ENCODE measurements at regions not wholly inside any gene's neighbourhood (a gene's known extent, or its start where the extent isn't known, plus 50 kb on each side); places are given as distances from the start of the nearest gene placed in this dataset.
A peak's percentile ranks its signal among the peaks of the same experiment; 100 is the strongest.

GRCh38 chr16:64449506-64449905 lies 672.4 kb downstream of the CDH11 start:
- peak overlapping the region; percentile 38 for H3K27ac ChIP-seq (ENCODE audit: low read depth, low read length)
- H2AFZ ChIP-seq (ENCODE audit: low read length, unreplicated experiment): peak overlapping the region; percentile 27
- peaks cover 21% of the 10 kb centered on the region for H3K4me1 ChIP-seq (ENCODE audit: control insufficient read depth, insufficient read depth, low read length, unreplicated experiment)
- H3K4me3 ChIP-seq (ENCODE audit: low read depth, low read length): no peak overlapping the region; the same call in 1 of the 2 replicates
- no peaks in the 10 kb centered on the region for H3K27me3 ChIP-seq (ENCODE audit: insufficient read depth, low read length)
- H3K36me3 ChIP-seq (ENCODE audit: insufficient read depth, low read length): no peaks in the 10 kb centered on the region
- no peaks in the 10 kb centered on the region for H3K79me2 ChIP-seq (ENCODE audit: control insufficient read depth, insufficient read depth, low read length, unreplicated experiment)

GRCh38 chr16:64445649-64446048 lies 676.2 kb downstream of the CDH11 start:
- no peak overlapping the region for H3K27ac ChIP-seq (ENCODE audit: low read depth, low read length)
- no peak overlapping the region for H2AFZ ChIP-seq (ENCODE audit: low read length, unreplicated experiment)
- H3K4me3 ChIP-seq (ENCODE audit: low read depth, low read length): no peak overlapping the region

GRCh38 chr16:64445245-64445644 lies 676.6 kb downstream of the CDH11 start:
- peaks cover 22% of the 10 kb centered on the region for H3K4me1 ChIP-seq (ENCODE audit: control insufficient read depth, insufficient read depth, low read length, unreplicated experiment)
- H3K4me3 ChIP-seq (ENCODE audit: low read depth, low read length): no peak overlapping the region
- H3K27ac ChIP-seq (ENCODE audit: low read depth, low read length): no peak overlapping the region
- H3K27me3 ChIP-seq (ENCODE audit: insufficient read depth, low read length): no peaks in the 10 kb centered on the region
- no peaks in the 10 kb centered on the region for H3K79me2 ChIP-seq (ENCODE audit: control insufficient read depth, insufficient read depth, low read length, unreplicated experiment)
- H2AFZ ChIP-seq (ENCODE audit: low read length, unreplicated experiment): no peak overlapping the region
- no peaks in the 10 kb centered on the region for H3K36me3 ChIP-seq (ENCODE audit: insufficient read depth, low read length)

More at GRCh38 chr16:64445649-64446048, 676.2 kb downstream of the CDH11 start:
- Histone ChIP-seq H3K27me3 (ENCODE audit: insufficient read depth, low read length) (no peaks in the 10 kb centered on the region), H3K36me3 (ENCODE audit: insufficient read depth, low read length) (no peaks in the 10 kb centered on the region), H3K79me2 (ENCODE audit: control insufficient read depth, insufficient read depth, low read length, unreplicated experiment) (no peaks in the 10 kb centered on the region), H3K4me1 (ENCODE audit: control insufficient read depth, insufficient read depth, low read length, unreplicated experiment) (peaks cover 24% of the 10 kb centered on the region)

- Histone ChIP-seq H3K27me3 (ENCODE audit: insufficient read depth, low read length) (no peaks in the 10 kb centered on the region), H3K4me3 (ENCODE audit: low read depth, low read length) (peak overlapping the region; percentile 6; the same call in 1 of the 2 replicates), H3K4me1 (ENCODE audit: control insufficient read depth, insufficient read depth, low read length, unreplicated experiment) (peaks cover 14% of the 10 kb centered on the region), H2AFZ (ENCODE audit: low read length, unreplicated experiment) (peak overlapping the region; percentile 16), H3K27ac (ENCODE audit: low read depth, low read length) (peak overlapping the region; percentile 91), H3K36me3 (ENCODE audit: insufficient read depth, low read length) (no peaks in the 10 kb centered on the region), H3K79me2 (ENCODE audit: control insufficient read depth, insufficient read depth, low read length, unreplicated experiment) (no peaks in the 10 kb centered on the region)
These were observed 681.4 kb downstream of the CDH11 start for GRCh38 chr16:64440421-64440831.

GRCh38 chr16:64440005-64440404 lies 681.9 kb downstream of the CDH11 start:
- Histone ChIP-seq H3K27ac (ENCODE audit: low read depth, low read length) (peak overlapping the region; percentile 91), H3K36me3 (ENCODE audit: insufficient read depth, low read length) (no peaks in the 10 kb centered on the region), H3K4me3 (ENCODE audit: low read depth, low read length) (peak overlapping the region; percentile 6; the same call in 1 of the 2 replicates), H3K79me2 (ENCODE audit: control insufficient read depth, insufficient read depth, low read length, unreplicated experiment) (no peaks in the 10 kb centered on the region), H2AFZ (ENCODE audit: low read length, unreplicated experiment) (peak overlapping the region; percentile 16), H3K27me3 (ENCODE audit: insufficient read depth, low read length) (no peaks in the 10 kb centered on the region), H3K4me1 (ENCODE audit: control insufficient read depth, insufficient read depth, low read length, unreplicated experiment) (peaks cover 14% of the 10 kb centered on the region)

GRCh38 chr16:64437706-64438324 lies 684.0 kb downstream of the CDH11 start:
- Histone ChIP-seq H3K79me2 (ENCODE audit: control insufficient read depth, insufficient read depth, low read length, unreplicated experiment) (no peaks in the 10 kb centered on the region), H3K4me1 (ENCODE audit: control insufficient read depth, insufficient read depth, low read length, unreplicated experiment) (peaks cover 14% of the 10 kb centered on the region), H3K27ac (ENCODE audit: low read depth, low read length) (no peak overlapping the region), H2AFZ (ENCODE audit: low read length, unreplicated experiment) (no peak overlapping the region), H3K4me3 (ENCODE audit: low read depth, low read length) (no peak overlapping the region), H3K27me3 (ENCODE audit: insufficient read depth, low read length) (no peaks in the 10 kb centered on the region), H3K36me3 (ENCODE audit: insufficient read depth, low read length) (no peaks in the 10 kb centered on the region)

GRCh38 chr16:64434526-64435069 lies 687.3 kb downstream of the CDH11 start:
- Histone ChIP-seq H3K4me3 (ENCODE audit: low read depth, low read length) (no peak overlapping the region), H3K36me3 (ENCODE audit: insufficient read depth, low read length) (no peaks in the 10 kb centered on the region), H3K27ac (ENCODE audit: low read depth, low read length) (no peak overlapping the region), H3K79me2 (ENCODE audit: control insufficient read depth, insufficient read depth, low read length, unreplicated experiment) (no peaks in the 10 kb centered on the region), H3K4me1 (ENCODE audit: control insufficient read depth, insufficient read depth, low read length, unreplicated experiment) (no peaks in the 10 kb centered on the region), H2AFZ (ENCODE audit: low read length, unreplicated experiment) (no peak overlapping the region), H3K27me3 (ENCODE audit: insufficient read depth, low read length) (no peaks in the 10 kb centered on the region)

GRCh38 chr16:64428463-64429113 lies 693.3 kb downstream of the CDH11 start:
- H3K4me3 ChIP-seq (ENCODE audit: low read depth, low read length): no peak overlapping the region
- H3K79me2 ChIP-seq (ENCODE audit: control insufficient read depth, insufficient read depth, low read length, unreplicated experiment): no peaks in the 10 kb centered on the region
- peaks cover 13% of the 10 kb centered on the region for H3K4me1 ChIP-seq (ENCODE audit: control insufficient read depth, insufficient read depth, low read length, unreplicated experiment)
- H3K27me3 ChIP-seq (ENCODE audit: insufficient read depth, low read length): no peaks in the 10 kb centered on the region
- no peak overlapping the region for H3K27ac ChIP-seq (ENCODE audit: low read depth, low read length)
- H2AFZ ChIP-seq (ENCODE audit: low read length, unreplicated experiment): no peak overlapping the region
- H3K36me3 ChIP-seq (ENCODE audit: insufficient read depth, low read length): no peaks in the 10 kb centered on the region

GRCh38 chr16:64426131-64426666 lies 695.7 kb downstream of the CDH11 start:
- H3K27ac ChIP-seq (ENCODE audit: low read depth, low read length): no peak overlapping the region
- H3K4me3 ChIP-seq (ENCODE audit: low read depth, low read length): no peak overlapping the region
- H3K36me3 ChIP-seq (ENCODE audit: insufficient read depth, low read length): no peaks in the 10 kb centered on the region
- H3K79me2 ChIP-seq (ENCODE audit: control insufficient read depth, insufficient read depth, low read length, unreplicated experiment): no peaks in the 10 kb centered on the region
- H3K27me3 ChIP-seq (ENCODE audit: insufficient read depth, low read length): no peaks in the 10 kb centered on the region
- H3K4me1 ChIP-seq (ENCODE audit: control insufficient read depth, insufficient read depth, low read length, unreplicated experiment): peaks cover 13% of the 10 kb centered on the region
- H2AFZ ChIP-seq (ENCODE audit: low read length, unreplicated experiment): no peak overlapping the region

- H3K27me3 ChIP-seq (ENCODE audit: insufficient read depth, low read length): no peaks in the 10 kb centered on the region
- no peak overlapping the region for H3K4me3 ChIP-seq (ENCODE audit: low read depth, low read length)
- H3K27ac ChIP-seq (ENCODE audit: low read depth, low read length): no peak overlapping the region
- no peaks in the 10 kb centered on the region for H3K79me2 ChIP-seq (ENCODE audit: control insufficient read depth, insufficient read depth, low read length, unreplicated experiment)
- H3K36me3 ChIP-seq (ENCODE audit: insufficient read depth, low read length): no peaks in the 10 kb centered on the region
- H2AFZ ChIP-seq (ENCODE audit: low read length, unreplicated experiment): no peak overlapping the region
- H3K4me1 ChIP-seq (ENCODE audit: control insufficient read depth, insufficient read depth, low read length, unreplicated experiment): peaks cover 13% of the 10 kb centered on the region
These were observed 696.5 kb downstream of the CDH11 start for GRCh38 chr16:64425381-64425780.

Measured in ACC112 (cell line).